GM18909 (cell line): ENCODE measurements at regions not wholly inside any gene's neighbourhood (a gene's known extent, or its start where the extent isn't known, plus 50 kb on each side); places are given as distances from the start of the nearest gene placed in this dataset.
"Not testable (repeated sequence)": the region's sequence is repeated elsewhere in the genome, so short reads cannot be mapped to it uniquely, and the experiment has no call there.

Source experiments
- ATAC-seq: cut with Tn5 transposase; IDR thresholded peaks from one replicate; pipeline ENCODE4 v1.9.1; 2021; ENCODE audit warnings: mild to moderate bottlenecking; ENCODE audit not compliant: unreplicated experiment, poor library complexity

DNA sequence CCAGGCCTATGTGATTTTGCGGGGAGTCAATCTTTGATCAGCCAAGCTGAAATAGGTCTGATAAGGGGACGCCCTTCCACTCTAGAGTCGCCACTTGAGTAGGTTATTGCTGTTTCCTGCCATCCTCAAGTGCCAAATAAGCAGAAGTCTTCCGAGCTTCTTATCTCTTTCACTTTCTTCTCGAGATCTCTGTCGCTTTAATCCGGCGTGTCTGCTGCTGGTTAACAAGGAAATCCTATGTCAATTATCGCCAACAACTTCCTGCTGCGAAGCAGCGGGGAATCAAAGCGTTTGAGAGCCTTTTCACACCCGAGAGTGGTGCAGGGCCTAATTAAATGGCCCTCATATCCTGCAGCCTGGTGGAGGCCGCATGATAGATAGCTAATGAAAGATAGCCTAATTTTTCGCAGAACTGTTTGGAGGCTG is 215.9 kb downstream of the RAB11FIP2 start:
- ATAC-seq: no peak

DNA sequence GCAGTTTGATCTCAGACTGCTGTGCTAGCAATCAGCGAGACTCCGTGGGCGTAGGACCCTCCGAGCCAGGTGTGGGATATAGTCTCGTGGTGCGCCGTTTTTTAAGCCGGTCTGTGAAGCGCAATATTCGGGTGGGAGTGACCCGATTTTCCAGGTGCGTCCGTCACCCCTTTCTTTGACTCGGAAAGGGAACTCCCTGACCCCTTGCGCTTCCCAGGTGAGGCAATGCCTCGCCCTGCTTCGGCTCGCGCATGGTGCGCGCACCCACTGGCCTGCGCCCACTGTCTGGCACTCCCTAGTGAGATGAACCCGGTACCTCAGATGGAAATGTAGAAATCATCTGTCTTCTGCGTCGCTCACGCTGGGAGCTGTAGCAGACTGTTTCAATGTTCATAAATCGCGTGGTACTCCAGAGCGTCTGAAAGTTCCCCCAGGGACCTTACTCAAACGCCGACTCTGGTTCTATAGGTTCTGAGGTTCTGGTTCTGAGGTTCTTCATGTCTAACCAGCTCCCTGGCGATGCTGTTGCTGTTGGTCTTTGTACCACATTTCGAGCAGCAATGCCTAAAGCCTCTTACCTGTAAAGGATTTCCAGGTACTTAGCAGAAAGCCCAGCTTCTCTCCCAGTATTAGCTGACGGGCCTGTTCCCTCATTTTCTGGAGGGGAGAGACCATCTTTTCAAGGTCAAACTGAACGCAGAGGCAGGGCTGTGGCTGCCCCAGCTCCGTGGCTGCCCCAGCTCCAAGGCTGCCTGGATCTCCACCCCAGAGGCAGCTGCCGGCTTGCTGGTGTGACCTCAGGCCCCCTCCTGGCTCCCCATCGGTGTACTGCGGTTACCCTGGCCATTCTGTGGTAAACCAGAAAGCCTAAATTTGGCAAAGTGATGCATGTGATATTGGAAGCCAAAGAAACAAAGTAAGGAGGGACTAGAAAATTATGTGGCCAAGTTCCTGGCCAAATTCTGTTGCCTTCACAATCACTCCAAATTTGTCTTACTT is 207.9 kb downstream of the RAB11FIP2 start:
- not testable (repeated sequence) for ATAC-seq

DNA sequence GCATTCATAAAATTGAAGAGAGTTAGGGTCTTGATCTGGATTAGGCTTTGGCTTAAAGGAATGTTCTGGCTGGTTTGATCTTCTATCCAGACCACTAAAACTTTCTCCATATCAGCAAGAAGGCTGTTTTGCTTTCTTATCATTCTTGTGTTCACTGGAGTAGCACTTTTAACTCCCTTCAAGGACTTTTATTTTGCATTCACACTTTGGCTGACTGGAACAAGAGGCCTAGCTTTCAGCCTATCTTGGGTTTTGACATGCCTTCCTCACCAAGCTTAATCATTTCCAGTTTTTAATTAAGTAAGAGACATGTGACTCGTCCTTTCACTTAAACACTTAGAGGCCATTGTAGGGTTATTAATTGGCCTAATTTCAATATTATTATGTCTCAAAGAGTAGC is 190.3 kb downstream of the RAB11FIP2 start:
- not testable (repeated sequence) for ATAC-seq

DNA sequence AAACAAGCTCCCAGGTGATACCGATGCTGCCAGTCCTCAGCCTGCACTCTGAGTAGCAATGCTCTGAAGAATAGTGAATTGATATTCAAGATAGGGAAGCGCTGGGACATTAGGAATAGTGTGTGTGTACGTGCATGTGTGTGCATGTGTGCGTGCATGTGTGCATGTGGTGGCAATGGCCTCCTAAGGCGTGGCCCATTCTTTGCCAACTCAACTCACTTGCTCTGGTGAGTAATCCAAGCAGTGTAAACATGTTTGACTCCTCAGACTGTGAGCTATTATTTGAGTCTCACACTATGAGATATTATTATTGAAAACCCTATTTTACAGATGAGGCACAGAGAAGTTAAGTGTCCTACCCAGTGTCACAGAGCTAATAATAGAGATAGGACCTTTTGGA is 186.6 kb downstream of the RAB11FIP2 start:
- ATAC-seq: no peak

DNA sequence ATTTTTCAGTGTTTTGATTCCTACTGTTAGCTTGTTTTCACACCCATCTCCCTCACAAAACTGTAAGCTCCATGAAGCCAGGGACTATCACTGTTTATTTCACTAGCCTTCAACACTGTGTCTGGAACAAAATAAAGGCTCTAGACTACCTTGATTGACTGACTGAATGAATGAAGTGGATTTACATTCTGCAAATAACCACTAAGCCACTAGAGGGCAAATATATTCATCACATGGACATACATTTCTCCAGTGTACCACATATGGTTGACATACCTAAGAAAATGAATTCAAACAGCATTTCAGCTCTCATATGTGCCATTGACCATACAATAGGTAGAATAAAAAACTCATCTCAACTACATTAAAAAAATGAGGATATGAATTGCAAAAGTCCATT is 185.9 kb downstream of the RAB11FIP2 start:
- ATAC-seq: peak; percentile 50

DNA sequence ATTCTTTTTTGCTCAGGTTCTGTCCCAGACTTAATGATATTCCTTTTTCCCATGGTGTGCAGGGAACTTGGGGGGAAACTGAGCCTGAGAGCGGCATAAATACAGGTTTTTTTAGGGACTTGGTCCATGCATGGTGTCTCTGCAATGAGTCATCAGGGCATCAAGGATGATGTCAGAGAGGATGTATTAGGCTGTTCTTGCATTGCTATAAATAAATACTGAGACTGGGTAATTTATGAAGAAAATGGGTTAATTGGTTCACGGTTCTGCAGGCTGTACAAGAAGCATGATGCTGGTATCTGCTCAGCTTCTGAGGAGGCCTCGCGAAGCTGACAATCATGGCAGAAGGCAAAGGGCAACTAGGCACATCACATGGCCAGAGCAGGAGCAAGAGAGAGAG is 185.4 kb downstream of the RAB11FIP2 start:
- ATAC-seq: no peak

DNA sequence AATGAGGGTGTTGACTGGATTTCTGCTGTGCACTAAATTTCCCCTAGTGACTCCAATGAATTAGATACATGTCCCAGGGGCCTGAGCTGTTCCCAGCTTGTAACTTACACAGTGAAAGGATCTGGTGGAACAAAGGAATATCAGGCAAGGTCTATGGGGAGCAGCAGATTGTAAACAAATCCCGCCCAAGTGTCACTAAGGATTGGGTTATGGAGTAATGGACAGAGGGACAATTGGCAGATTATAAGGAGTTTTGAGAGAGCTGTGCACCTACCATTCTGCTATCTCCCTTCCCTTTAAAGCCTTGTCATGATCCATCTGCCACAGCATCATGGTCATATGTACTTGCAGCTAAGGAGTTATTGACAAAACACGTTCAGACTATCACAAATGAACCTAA is 183.0 kb downstream of the RAB11FIP2 start:
- ATAC-seq: no peak

DNA sequence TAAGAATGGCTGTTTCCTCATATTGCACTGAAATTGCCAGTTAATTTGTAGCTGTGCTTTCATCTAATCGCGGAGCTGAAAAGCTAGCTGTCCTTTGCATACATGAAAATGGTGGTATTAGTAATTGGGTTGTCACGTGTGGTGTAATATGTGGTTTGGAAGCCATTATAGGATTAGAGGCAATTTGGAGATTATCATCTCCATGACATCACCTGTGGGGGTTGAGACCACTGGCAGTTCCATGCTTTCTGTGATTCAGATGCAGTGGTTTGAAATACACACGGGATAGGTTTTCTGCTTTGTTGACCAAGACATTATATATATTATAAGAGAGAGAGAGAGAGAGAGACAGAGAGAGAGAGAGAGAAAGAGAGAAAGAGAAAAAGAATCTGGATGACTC is 180.8 kb downstream of the RAB11FIP2 start:
- ATAC-seq: no peak

DNA sequence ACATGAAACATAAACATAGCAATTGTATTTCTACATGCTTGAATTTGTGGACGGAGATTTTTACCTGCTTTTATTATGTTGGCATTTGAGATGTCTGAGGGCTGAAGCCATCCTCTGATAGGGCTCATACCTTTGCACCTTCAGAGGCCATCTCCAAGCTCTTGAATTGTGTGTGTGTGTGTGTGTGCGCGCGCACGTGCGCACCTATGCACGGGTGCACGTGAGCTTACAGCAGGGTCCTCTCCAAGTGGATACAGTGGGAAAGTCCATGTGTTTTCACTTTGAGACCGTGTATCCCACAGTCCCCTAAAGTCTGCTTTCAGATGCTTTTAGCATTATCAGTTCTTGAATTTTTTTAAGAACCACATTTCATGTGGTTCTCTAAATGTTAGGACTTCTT is 178.6 kb downstream of the RAB11FIP2 start:
- ATAC-seq: no peak

DNA sequence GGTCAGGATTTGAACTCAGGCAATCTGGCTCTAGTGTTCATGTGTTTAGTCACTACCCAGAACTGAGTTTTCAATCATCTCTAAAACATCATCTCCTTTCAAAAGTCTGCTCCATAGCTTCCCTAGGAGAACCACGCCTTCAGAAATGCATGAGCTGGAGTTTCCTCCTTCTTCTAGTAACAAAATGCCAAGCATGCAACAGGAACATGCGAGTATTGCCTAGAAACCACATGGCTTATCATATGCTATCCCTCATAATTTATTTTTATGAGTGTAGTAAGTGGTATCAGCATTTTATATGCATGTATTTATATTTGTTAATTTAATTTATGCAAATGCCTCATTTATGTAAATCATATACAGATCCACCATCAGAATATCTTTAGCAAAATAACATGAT is 170.9 kb downstream of the RAB11FIP2 start:
- ATAC-seq: no peak

DNA sequence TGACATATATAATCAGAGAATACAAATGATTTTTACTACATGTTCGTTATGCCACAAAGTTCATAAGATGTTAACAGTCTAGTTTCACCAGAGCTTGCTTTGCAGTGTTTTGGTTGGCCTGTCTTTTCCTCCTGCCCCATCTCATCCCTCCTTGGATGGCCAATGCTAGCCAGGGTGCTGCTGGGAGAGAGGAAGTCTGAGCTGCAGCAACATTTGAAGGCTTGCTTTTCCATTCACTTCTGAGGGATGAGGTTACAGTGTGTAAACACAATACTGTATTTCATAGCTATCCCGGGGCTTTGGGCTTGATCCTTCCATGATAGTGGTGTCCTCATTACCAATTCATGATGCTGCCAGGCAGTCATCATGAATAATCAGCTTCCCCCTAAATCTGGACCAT is 170.5 kb downstream of the RAB11FIP2 start:
- no peak for ATAC-seq

DNA sequence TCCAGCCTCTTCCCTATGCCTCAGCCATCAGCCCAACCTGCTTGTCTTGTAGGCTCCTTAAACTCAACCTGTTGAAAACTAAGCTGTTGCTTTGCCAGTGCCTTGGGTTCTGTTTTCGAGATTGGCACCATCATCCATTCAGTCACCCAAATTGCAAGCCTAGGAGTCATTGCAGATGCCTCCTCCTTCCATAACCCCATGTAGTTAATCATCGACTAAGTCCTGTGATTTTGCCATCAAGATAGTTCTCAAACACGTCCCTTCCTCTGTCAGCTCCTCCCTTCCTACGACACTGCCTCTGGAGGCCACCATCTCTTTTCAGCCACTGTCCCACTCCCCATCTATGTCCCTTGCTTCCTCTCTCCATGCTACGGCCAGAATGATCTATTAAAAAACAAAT is 168.1 kb downstream of the RAB11FIP2 start:
- ATAC-seq: no peak

DNA sequence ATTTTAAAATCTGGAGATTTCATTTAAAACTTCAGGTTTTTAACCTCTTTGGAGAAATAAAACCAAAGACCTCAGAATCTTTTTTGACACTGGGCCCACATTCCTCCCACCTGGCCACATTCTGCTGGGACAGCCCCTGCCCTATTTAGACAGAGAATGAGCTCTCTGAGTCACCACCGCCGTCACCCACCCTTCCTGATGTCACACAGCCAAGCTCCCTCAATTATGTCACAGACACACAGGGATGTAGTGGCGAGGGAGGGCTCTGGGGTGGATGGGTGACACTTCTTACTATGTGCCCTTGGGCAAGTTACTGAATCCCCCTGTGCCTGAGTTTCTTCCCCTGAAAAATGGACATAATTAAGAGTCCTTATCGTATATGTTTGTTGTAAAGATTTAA is 162.6 kb downstream of the RAB11FIP2 start:
- no peak for ATAC-seq

DNA sequence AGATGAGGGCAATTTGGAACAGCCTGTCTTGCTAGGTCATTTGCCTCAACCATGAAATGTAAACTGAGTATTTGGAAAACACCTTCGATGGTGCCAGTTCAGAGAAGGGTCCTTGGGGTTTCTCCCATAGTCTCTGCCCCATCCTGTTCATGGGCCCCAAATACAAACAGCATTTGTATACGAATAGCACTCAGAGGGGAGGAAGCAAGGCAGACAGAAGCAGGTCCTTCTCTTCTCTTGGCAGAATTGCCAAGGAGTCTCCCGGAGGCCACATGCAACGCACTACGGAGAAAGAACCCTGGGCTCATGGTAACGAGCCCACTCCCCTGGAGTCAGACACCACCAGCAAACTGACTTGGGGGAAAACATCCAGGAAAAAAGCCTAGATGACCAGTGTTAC is 162.1 kb downstream of the RAB11FIP2 start:
- ATAC-seq: no peak

DNA sequence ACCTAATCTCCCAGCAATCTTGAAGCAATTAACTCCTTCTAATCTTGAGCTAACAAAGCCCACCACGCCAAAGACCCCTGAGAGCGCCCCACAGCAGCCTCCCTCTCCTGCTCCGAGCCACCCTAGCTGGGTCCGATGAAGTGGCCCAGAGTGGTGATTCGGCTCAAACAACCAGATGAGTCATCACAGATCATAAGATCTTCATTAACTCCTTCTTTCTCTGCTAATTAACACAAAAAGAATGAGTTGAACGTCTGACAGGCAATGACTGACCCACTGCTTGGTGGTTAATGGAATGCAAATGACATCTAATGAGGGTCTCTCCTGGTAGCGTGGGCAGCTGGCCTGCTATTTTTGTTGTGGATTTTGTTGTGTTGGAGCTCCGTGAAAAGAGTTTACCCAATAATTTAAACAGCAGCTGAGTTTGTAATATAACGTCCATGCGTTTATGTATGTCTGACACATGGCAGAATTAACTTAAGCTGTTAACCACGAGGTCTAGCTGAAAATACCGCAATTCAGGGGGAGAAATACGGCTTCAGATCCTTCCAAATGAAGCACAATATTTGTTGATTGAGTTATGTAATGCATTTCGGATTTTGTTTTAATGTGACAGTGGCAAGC is 161.4 kb downstream of the RAB11FIP2 start:
- ATAC-seq: no peak

DNA sequence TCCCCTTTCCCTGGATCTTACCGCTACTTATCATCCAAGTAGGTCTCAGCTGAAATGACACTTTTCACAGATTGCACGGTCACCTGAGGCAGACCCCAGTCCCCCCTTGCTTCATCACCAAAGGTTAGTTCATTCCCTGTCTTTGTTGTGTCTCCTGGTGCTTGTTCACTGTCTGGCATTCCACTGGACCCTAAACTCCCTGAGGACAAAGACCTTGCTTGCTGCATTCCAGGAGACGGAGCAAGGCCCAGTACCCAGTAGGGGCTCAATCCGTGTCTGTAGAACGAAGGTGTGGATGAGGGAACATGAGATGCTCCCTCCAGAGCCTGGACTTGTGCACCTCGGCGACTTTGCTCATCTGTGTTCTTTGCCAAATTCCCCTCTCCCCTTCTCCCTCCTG is 160.0 kb downstream of the RAB11FIP2 start:
- ATAC-seq: no peak

DNA sequence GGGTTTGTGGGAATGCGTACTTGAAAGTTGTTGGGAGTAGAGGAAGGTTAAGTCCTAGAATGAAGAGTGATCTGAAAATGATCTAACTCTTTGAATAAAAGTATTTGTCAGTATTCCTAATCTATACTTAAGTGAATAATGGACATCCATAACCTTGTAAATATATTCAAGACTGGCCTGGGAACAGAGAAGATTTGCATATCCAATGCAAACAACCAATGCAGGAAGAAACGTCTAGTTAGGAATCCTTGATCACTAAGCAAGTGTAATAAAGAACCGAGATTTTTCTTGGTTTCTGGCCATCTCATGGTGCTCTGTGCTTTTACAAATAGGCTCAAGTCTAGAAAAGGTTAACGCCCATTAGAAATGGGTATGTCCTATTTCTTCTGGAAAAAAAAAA is 157.1 kb downstream of the RAB11FIP2 start:
- no peak for ATAC-seq

DNA sequence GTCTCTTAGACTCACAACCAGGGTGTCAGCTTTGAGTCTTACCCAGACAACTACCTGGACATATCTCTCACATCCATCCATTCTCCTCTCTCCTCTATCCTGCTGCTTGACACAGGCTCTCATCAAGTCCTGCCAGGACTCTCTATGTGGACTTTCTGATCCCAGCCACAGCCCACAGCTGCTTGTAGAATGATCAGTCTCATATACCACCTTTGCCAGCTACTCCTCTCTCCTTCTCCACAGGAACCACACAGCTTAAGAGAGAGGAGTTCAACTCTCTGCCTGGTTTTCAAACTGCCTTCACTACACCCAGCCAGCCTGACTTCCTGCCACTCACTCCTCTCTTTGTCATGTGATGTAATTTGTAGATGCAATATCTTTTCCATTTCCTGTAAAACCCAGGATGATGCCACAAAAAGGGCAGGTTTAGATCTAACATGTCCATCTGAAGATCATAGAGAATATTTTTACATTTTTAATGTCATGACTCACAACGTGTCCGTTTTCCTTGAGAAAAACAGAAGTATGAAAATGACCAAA is 154.0 kb downstream of the RAB11FIP2 start:
- ATAC-seq: no peak

DNA sequence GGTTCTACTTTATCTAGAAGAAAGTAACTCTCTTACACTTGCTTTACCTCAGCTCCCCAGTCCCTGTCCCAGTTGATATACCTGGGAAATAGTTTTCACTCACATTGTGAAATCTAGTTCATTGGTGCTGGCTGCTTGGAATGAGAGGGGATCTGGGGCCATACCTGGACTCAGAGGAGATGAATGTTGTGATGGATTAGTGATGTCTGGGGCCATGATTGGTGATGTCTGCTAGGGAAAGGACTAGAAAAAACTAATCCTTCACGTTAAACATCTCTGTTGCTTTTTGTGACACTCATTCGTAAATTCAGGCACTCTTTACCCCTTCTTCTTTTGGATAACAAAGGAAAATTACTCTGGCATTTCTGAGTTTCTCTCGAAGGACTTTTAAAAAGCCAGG is 152.4 kb downstream of the RAB11FIP2 start:
- ATAC-seq: no peak

DNA sequence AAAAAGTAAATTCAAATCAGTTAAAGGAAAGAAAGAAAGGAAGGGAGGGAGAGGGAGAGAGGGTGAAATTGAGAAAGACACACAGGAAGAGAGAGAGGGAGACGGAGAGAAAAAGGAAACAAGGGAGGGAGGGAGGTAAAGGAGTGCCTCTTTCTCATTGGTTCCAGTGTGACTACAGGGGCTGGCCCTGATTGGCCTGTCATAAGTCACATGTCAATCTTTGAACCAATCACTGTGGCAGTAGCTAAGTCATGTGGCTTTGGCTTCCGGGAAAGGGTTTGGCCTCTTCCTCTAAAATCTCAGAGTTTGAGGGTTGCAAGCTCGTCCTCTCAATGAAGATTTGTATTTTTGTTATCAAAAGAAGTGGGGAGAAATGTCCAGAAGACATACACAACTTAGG is 150.2 kb downstream of the RAB11FIP2 start:
- ATAC-seq: no peak

DNA sequence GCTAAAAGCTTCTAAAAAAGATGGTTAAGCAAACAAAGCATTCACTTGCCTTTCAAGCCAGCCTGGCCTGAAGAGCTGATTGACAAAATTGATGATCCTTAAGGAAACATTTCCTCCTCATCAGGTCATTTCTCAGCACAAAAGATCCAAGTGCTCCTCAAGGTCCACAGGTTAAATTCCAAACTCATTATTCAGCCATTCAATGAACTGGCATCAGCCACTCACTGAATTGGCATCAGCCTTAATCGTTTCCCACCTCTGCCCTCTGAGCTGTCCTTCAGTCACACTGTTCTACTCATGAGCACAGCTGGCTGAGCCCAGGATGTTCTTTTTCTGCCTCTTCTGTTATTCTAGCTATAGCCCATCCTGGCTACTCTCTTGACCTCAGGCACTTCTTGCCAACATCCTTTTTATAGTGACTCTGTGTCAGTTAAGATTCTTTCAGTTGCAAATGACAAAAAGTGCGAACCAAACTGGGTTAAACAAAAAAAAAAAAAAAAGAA is 147.5 kb downstream of the RAB11FIP2 start:
- no peak for ATAC-seq
